Panc1 (cell line): ENCODE measurements at regions not wholly inside any gene's neighbourhood (a gene's known extent, or its start where the extent isn't known, plus 50 kb on each side); places are given as distances from the start of the nearest gene placed in this dataset.

Source experiments
- CTCF ChIP-seq: fragments of 450-650 bp; IDR thresholded peaks from 2 replicates; pipeline ENCODE4 v1.5.1; 2017; ENCODE audit warnings: mild to moderate bottlenecking
- POLR2AphosphoS5 ChIP-seq: IDR thresholded peaks from 2 replicates; pipeline ENCODE4 v1.6.1; 2012; ENCODE audit warnings: mild to moderate bottlenecking, low read depth, low read length, moderate library complexity
- REST ChIP-seq, 2 experiments: IDR thresholded peaks; 2 replicates each; pipeline ENCODE4 v1.6.1; 2011 to 2012; ENCODE audit warnings: low read depth in 2 of 2, control low read depth in 1 of 2, low read length in 1 of 2, mild to moderate bottlenecking in 1 of 2, moderate library complexity in 1 of 2; ENCODE audit not compliant: insufficient read depth in 1 of 2
- TCF7L2 ChIP-seq: IDR thresholded peaks from 2 replicates; pipeline ENCODE4 v1.6.1; 2011; ENCODE audit warnings: mild to moderate bottlenecking, low read depth, low read length, inconsistent platforms

- TF ChIP-seq CTCF (no peak), POLR2AphosphoS5 (no peak), REST (IDR thresholded peaks at IDR 0.05; ENCODE audit: insufficient read depth in 1 of 2, low read depth in 2 of 2, low read length in 1 of 2) (no peak), TCF7L2 (no peak)
Observed at GRCh38 chr3:66720508-66720907, 219.7 kb upstream of the LRIG1 start.
